Testis (tissue), 2 donors: ENCODE measurements at regions not wholly inside any gene's neighbourhood (a gene's known extent, or its start where the extent isn't known, plus 50 kb on each side); places are given as distances from the start of the nearest gene placed in this dataset.

ENCODE experiments used
- POLR2A ChIP-seq: fragments of 450-650 bp; IDR thresholded peaks from one replicate; pipeline ENCODE4 v1.6.1; 2017; ENCODE audit warnings: antibody characterized with exemption, mild to moderate bottlenecking, moderate library complexity
- TF ChIP-seq, protein P1 (sequence below), 3 experiments: fragments of 450-650 bp in 2 of 3; fragments of 200-600 bp in 1 of 3; sonication (generic) in 1 of 3; IDR thresholded peaks; one replicate each; pipeline ENCODE4 v1.5.1; 2016 to 2019; ENCODE audit warnings: antibody characterized with exemption in 3 of 3, mild to moderate bottlenecking in 2 of 3, moderate library complexity in 1 of 3

DNA sequence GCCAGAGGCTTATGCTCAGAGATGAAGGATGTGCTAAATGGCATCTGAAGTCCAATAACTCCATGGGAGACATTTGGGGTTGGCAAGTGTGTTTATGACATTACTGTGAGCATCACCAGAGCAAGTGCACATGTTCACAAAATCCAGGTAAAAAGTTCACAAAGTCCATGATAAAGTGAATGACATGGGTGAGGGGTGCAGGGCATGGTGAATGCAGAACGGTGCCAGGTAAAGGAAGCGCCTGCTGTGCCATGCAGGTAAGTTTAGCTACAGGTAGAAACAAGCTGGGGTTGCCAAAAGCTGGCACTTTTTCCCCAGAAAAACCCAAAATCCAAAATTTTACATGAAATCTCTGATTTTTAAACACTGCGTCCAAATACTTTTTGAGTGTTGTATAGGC is 268.2 kb downstream of the ABHD5 start:
- TF ChIP-seq POLR2A, result no peak
- TF ChIP-seq, protein P1, sequence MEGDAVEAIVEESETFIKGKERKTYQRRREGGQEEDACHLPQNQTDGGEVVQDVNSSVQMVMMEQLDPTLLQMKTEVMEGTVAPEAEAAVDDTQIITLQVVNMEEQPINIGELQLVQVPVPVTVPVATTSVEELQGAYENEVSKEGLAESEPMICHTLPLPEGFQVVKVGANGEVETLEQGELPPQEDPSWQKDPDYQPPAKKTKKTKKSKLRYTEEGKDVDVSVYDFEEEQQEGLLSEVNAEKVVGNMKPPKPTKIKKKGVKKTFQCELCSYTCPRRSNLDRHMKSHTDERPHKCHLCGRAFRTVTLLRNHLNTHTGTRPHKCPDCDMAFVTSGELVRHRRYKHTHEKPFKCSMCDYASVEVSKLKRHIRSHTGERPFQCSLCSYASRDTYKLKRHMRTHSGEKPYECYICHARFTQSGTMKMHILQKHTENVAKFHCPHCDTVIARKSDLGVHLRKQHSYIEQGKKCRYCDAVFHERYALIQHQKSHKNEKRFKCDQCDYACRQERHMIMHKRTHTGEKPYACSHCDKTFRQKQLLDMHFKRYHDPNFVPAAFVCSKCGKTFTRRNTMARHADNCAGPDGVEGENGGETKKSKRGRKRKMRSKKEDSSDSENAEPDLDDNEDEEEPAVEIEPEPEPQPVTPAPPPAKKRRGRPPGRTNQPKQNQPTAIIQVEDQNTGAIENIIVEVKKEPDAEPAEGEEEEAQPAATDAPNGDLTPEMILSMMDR (IDR thresholded peaks at IDR 0.05), result no peak
